Astrocyte of the cerebellum (primary cell): ENCODE measurements at regions not wholly inside any gene's neighbourhood (a gene's known extent, or its start where the extent isn't known, plus 50 kb on each side); places are given as distances from the start of the nearest gene placed in this dataset.

ENCODE experiments used
- DNase-seq: peaks from one replicate; pipeline ENCODE4 v3.0.0-alpha.2; 2011; ENCODE audit warnings: low read depth
- H3K4me3 ChIP-seq: 2 replicates; pipeline ENCODE4 v1.5.1; 2011; ENCODE audit warnings: mild to moderate bottlenecking, low read depth, low read length, moderate library complexity
- CTCF ChIP-seq: IDR thresholded peaks from 2 replicates; pipeline ENCODE4 v1.5.1; 2012; ENCODE audit warnings: low read length, low read depth, moderate library complexity, mild to moderate bottlenecking; ENCODE audit errors: missing control alignments
- in situ Hi-C: cut with HindIII; loops from 2 replicates; pipeline ENCODE4 v1.10.0; 2017; ENCODE audit warnings: low sequenced_read_pairs

DNA sequence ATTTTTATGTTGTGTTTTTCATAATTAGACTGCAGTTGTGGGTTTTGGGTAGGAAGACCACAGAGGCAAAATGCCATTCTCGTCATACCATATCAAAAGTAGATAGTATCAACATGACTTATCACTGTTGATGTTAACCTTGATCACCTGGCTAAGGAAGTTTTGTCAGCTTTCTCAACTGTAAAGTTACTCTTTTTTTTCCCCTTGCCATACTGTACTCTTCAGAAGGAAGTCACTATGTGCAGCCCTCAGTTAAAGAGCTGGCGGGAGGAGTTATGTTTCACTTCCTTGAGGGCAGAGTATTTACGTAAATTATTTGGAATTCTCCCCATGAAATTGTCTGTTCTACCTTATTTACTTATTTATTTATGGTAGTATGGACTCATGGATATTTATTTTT is 78.7 kb downstream of the PRORP start:
- in situ Hi-C loops: no loop called here
- TF ChIP-seq CTCF: no peak
- DNase-seq: no peak

GRCh38 chr14:35202195-35202594 is 79.8 kb downstream of the PRORP start:
- in situ Hi-C loops: no loop called here
- no peak for DNase-seq
- no peak overlapping the region for H3K4me3 ChIP-seq
- no peak for TF ChIP-seq CTCF

More for the DNA sequence above, 78.7 kb downstream of the PRORP start:
- H3K4me3 ChIP-seq: no peak overlapping the region

- DNase-seq: no peak
- H3K4me3 ChIP-seq: no peak overlapping the region
- in situ Hi-C loops: no loop called here
- TF ChIP-seq CTCF: no peak
Observed at GRCh38 chr14:35205737-35206136, 83.4 kb downstream of the PRORP start.

DNA sequence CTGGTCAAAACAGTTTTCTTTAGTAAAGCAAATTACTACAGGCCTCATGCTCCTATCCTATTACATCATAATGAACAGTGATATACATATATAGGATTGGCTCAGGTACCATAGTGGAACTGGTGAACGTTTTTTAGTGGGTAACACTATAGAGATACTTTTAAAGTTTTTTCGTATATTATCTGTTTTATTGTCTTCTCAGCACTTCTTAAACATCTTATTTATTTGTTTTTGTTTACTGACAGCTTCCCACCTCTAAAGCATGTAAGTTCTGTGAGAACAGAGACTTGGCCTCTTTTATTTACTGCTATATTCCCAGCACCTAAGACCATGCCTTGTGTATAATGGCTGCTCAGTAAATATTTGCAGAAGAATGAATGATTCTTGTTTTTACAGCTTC is 81.1 kb upstream of the PSMA6 start:
- no peak overlapping the region for H3K4me3 ChIP-seq
- TF ChIP-seq CTCF: no peak
- no peak for DNase-seq
- in situ Hi-C loops: no loop called here

- DNase-seq: no peak
- in situ Hi-C loops: no loop called here
- TF ChIP-seq CTCF: no peak
- H3K4me3 ChIP-seq: no peak overlapping the region
Observed at GRCh38 chr14:35212471-35213142, 79.6 kb upstream of the PSMA6 start.

- H3K4me3 ChIP-seq: no peak overlapping the region
- TF ChIP-seq CTCF: no peak
- in situ Hi-C loops: no loop called here
Observed at GRCh38 chr14:35213143-35213788, 78.9 kb upstream of the PSMA6 start.

More at GRCh38 chr14:35213143-35213788, 78.9 kb upstream of the PSMA6 start:
- DNase-seq: no peak
